Small intestine (tissue), 7 donors: ENCODE measurements at regions not wholly inside any gene's neighbourhood (a gene's known extent, or its start where the extent isn't known, plus 50 kb on each side); places are given as distances from the start of the nearest gene placed in this dataset.

Experiments
- DNase-seq, 2 donors: peaks; one replicate each; pipeline versions ENCODE4 v3.0.0 to v3.0.0-alpha.2; 2013
- FAIRE-seq: peaks from 2 replicates; lab custom pipeline; 2012; peaks lifted over from hg19 to GRCh38; lab: Jason Lieb, UNC
- H3K27ac ChIP-seq, 3 donors: one replicate each; pipeline ENCODE4 v1.5.1; 2013; ENCODE audit warnings: low read length in 2 of 3, mild to moderate bottlenecking in 2 of 3, control low read depth in 1 of 3, inconsistent platforms in 1 of 3, low read depth in 1 of 3, moderate library complexity in 1 of 3
- H3K27me3 ChIP-seq, 3 donors: one replicate each; pipeline ENCODE4 v1.6.1; 2013; ENCODE audit warnings: low read length in 3 of 3, inconsistent platforms in 1 of 3; ENCODE audit not compliant: control insufficient read depth in 3 of 3, insufficient read depth in 3 of 3
- H3K36me3 ChIP-seq, 3 donors: one replicate each; pipeline ENCODE4 v1.6.1; 2013; ENCODE audit warnings: low read length in 3 of 3, inconsistent platforms in 1 of 3, low read depth in 1 of 3, mild to moderate bottlenecking in 1 of 3, moderate library complexity in 1 of 3; ENCODE audit not compliant: control insufficient read depth in 3 of 3, insufficient read depth in 2 of 3
- H3K4me1 ChIP-seq, 3 donors: one replicate each; pipeline ENCODE4 v1.6.1; 2013; ENCODE audit warnings: low read length in 2 of 3, inconsistent platforms in 1 of 3, low read depth in 1 of 3, mild to moderate bottlenecking in 1 of 3, moderate library complexity in 1 of 3; ENCODE audit not compliant: control insufficient read depth in 3 of 3, insufficient read depth in 2 of 3
- H3K4me3 ChIP-seq, 3 donors: one replicate each; pipeline ENCODE4 v1.5.1; 2013; ENCODE audit warnings: low read length in 3 of 3, control low read depth in 1 of 3, inconsistent platforms in 1 of 3, low read depth in 1 of 3, mild to moderate bottlenecking in 1 of 3, moderate library complexity in 1 of 3
- H3K9me3 ChIP-seq, 2 donors: one replicate each; pipeline ENCODE4 v1.6.1; 2013; ENCODE audit warnings: low read depth in 1 of 2, low read length in 1 of 2; ENCODE audit not compliant: control insufficient read depth in 2 of 2, insufficient read depth in 1 of 2
- WGBS, 3 donors: extraction: QIAGEN DNeasy Blood & Tissue Kit; methylation state at CpG; one replicate each; pipeline ENCODE4 v1.1.7; 2013; 5-methylcytosine and 5-hydroxymethylcytosine counted together
- donor health status: healthy with polysubstance abuse.
- donor health status: control.
- donor health status: control.
- donor health status: Bipolar disorder and iron deficiency.
- donor health status: healthy.

- H3K36me3 ChIP-seq, result no peaks in the 10 kb centered on the region
- no peak overlapping the region for H3K4me3 ChIP-seq
- DNase-seq (no peak), FAIRE-seq (no peak)
- no peaks in the 10 kb centered on the region for H3K27me3 ChIP-seq
- H3K27ac ChIP-seq, result no peak overlapping the region
- no peaks in the 10 kb centered on the region for H3K9me3 ChIP-seq
- 63 to 83% (median 78%) methylated on average over 1 of the region's 1 CpG for WGBS, 3 donors
- no peaks in the 10 kb centered on the region for H3K4me1 ChIP-seq
These were observed 338.8 kb downstream of the EPM2A start for GRCh38 chr6:145396499-145396898.

DNA sequence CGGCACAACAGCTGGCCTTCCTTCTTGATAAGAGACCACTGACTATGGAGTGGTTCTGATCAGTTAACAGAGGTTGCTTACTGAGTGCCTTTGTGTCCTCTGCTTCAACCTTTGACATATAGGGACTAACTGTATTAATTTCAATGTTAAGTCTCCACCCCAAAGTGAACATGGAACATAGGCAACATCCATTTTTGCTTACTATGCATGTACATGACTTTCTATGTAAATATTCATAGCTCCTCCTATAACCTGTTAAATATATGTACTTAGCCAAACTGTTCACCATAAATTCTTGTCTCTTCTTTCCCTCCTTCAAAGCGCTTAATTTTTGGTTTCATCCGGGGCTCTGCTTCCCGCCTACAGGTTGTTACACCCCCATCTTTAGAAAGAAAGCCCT is 334.8 kb downstream of the EPM2A start:
- DNase-seq (no peak), FAIRE-seq (no peak)
- 81 to 90% (median 90%) methylated on average over 4 of the region's 4 CpGs for WGBS, 3 donors
- Histone ChIP-seq H3K9me3 (no peaks in the 10 kb centered on the region), H3K4me1 (no peaks in the 10 kb centered on the region), H3K36me3 (no peaks in the 10 kb centered on the region), H3K27ac (no peak overlapping the region), H3K4me3 (no peak overlapping the region), H3K27me3 (no peaks in the 10 kb centered on the region)

DNA sequence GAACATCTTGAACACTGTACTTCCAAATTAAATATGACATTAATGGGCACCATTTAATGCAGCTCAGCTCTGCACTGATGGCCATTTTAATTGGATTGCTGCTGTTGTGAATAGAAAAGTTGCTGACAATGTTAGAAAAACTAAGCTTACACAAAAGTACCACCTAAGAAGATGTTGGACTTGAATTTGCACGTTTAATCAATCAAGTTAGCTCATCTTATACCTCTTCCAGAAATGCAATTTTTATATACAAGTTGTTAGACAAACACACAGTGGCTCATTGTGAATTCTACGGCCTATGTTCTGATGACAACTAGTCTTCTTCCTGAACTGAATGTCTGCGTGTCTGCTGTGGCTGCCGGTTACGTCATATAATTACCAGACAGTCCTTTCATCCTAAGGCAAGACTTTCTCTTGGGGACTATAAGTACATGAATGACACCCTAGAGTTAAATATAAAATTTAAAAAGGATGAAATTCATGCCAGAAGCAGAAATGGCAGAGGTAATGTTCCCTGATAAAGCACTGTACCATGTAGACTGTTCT is 330.2 kb downstream of the EPM2A start:
- no peaks in the 10 kb centered on the region for H3K27me3 ChIP-seq
- WGBS, 3 donors, result 82 to 86% (median 85%) methylated on average over 5 of the region's 5 CpGs

DNA sequence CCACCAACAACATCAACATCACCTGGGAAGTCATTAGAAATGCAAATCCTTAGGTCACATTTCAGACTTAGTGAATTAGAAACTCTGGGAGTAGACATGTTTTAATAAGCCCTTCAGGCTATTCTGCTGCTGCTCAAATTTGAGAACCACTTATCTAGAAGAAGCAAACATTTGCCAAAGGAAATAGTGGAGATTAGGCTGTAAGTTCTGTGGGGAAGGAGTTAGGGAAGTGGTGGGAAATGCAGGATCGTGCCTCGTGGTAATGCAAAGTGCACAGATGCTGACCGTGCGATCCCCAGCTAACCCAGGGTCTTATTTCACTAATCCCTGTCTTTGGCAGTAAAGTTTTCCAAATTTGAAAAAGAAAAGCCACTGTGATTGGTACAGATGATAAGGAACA is 328.5 kb downstream of the EPM2A start:
- Histone ChIP-seq H3K9me3 (no peaks in the 10 kb centered on the region), H3K4me1 (no peaks in the 10 kb centered on the region), H3K27ac (no peak overlapping the region), H3K27me3 (no peaks in the 10 kb centered on the region), H3K36me3 (no peaks in the 10 kb centered on the region), H3K4me3 (no peak overlapping the region)
- DNase-seq (no peak), FAIRE-seq (no peak)
- 48 to 55% (median 55%) methylated on average over 4 of the region's 4 CpGs for WGBS, 3 donors

More for the DNA sequence above, 330.2 kb downstream of the EPM2A start:
- FAIRE-seq, result no peak
- Histone ChIP-seq H3K9me3 (no peaks in the 10 kb centered on the region), H3K36me3 (no peaks in the 10 kb centered on the region), H3K4me1 (no peaks in the 10 kb centered on the region), H3K4me3 (no peak overlapping the region), H3K27ac (no peak overlapping the region)
- no peak for DNase-seq

GRCh38 chr6:145415616-145416015 is 319.7 kb downstream of the EPM2A start:
- Histone ChIP-seq H3K27me3 (no peaks in the 10 kb centered on the region), H3K27ac (no peak overlapping the region), H3K4me1 (no peaks in the 10 kb centered on the region), H3K36me3 (no peaks in the 10 kb centered on the region), H3K9me3 (no peaks in the 10 kb centered on the region), H3K4me3 (no peak overlapping the region)
- no peak for DNase-seq
- FAIRE-seq, result no peak
- 69 to 78% (median 77%) methylated on average over 2 of the region's 2 CpGs for WGBS, 3 donors

DNA sequence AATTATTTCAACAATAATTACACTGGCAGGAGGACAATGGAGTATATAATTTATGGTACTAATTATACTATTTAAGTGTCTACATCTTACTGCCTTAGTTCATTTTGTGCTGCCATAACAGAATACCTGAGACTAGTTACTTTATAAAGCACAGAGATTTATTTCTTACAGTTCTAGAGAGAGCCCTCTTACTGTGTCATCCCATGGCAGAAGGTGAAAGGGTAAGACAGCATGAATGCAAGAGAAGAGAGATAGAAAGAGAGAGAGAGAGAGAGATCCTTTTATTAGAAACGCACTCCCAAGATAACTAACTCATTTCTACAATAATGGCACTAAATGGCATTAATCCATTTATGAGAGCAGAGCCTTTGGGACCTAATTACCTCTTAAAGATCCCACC is 314.7 kb downstream of the EPM2A start:
- DNase-seq, result no peak
- Histone ChIP-seq H3K27me3 (no peaks in the 10 kb centered on the region), H3K4me1 (no peaks in the 10 kb centered on the region), H3K9me3 (no peaks in the 10 kb centered on the region), H3K36me3 (no peaks in the 10 kb centered on the region), H3K27ac (no peak overlapping the region), H3K4me3 (no peak overlapping the region)
- WGBS, 3 donors, result 57 to 63% (median 58%) methylated on average over 1 of the region's 1 CpG
- FAIRE-seq, result no peak

GRCh38 chr6:145423936-145424335 is 311.4 kb downstream of the EPM2A start:
- DNase-seq (no peak), FAIRE-seq (no peak)
- Histone ChIP-seq H3K36me3 (no peaks in the 10 kb centered on the region), H3K9me3 (no peaks in the 10 kb centered on the region), H3K4me1 (no peaks in the 10 kb centered on the region), H3K27ac (no peak overlapping the region), H3K27me3 (no peaks in the 10 kb centered on the region), H3K4me3 (no peak overlapping the region)
- 74 to 87% (median 74%) methylated on average over 3 of the region's 3 CpGs for WGBS, 3 donors

- FAIRE-seq (no peak), DNase-seq (no peak)
- no peaks in the 10 kb centered on the region for H3K36me3 ChIP-seq
- H3K27ac ChIP-seq, result no peak overlapping the region
- H3K9me3 ChIP-seq, result no peaks in the 10 kb centered on the region
- H3K27me3 ChIP-seq, result no peaks in the 10 kb centered on the region
- H3K4me1 ChIP-seq, result no peaks in the 10 kb centered on the region
- WGBS, 3 donors, result 25 to 55% (median 27%) methylated on average over 4 of the region's 4 CpGs
- H3K4me3 ChIP-seq, result no peak overlapping the region
These were observed 308.1 kb downstream of the EPM2A start for GRCh38 chr6:145427232-145427631.

GRCh38 chr6:145428706-145429105 is 306.6 kb downstream of the EPM2A start:
- FAIRE-seq (no peak), DNase-seq (no peak)
- Histone ChIP-seq H3K36me3 (no peaks in the 10 kb centered on the region), H3K4me1 (no peaks in the 10 kb centered on the region), H3K27me3 (no peaks in the 10 kb centered on the region), H3K27ac (no peak overlapping the region), H3K9me3 (no peaks in the 10 kb centered on the region), H3K4me3 (no peak overlapping the region)
- 28 to 38% (median 37%) methylated on average over 6 of the region's 6 CpGs for WGBS, 3 donors
